HEK293T (cell line): ENCODE measurements at regions not wholly inside any gene's neighbourhood (a gene's known extent, or its start where the extent isn't known, plus 50 kb on each side); places are given as distances from the start of the nearest gene placed in this dataset.

Experiments
- CTCF ChIA-PET: fragments of 350-600 bp; formaldehyde crosslinking; extraction: SDS; loops from one replicate; lab custom pipeline; 2021; ENCODE audit warnings: antibody characterized with exemption, inconsistent platforms; lab: Yijun Ruan, JAX
- POLR2A ChIA-PET: fragments of 350-600 bp; formaldehyde crosslinking; extraction: SDS; loops from one replicate; lab custom pipeline; 2020; ENCODE audit warnings: antibody characterized with exemption, inconsistent platforms; lab: Yijun Ruan, JAX
- DNase-seq: peaks from one replicate; pipeline ENCODE4 v3.0.0; 2012; ENCODE audit warnings: mixed read lengths; ENCODE audit errors: extremely low spot score
- ARNT ChIP-seq: fragments of 450-650 bp; IDR thresholded peaks from 2 replicates; pipeline ENCODE4 v1.6.1; 2017; ENCODE audit warnings: mild to moderate bottlenecking
- BHLHE40 ChIP-seq: fragments of 450-650 bp; IDR thresholded peaks from 2 replicates; pipeline ENCODE4 v1.6.1; 2016; ENCODE audit warnings: mild to moderate bottlenecking, moderate library complexity, borderline replicate concordance
- CTBP1 ChIP-seq: fragments of 450-650 bp; IDR thresholded peaks from 2 replicates; pipeline ENCODE4 v1.6.1; 2016; ENCODE audit warnings: borderline replicate concordance
- ELF4 ChIP-seq: fragments of 450-650 bp; IDR thresholded peaks from 2 replicates; pipeline ENCODE4 v1.6.1; 2017; ENCODE audit warnings: antibody characterized with exemption
- FOXA1 ChIP-seq: fragments of 450-650 bp; IDR thresholded peaks from 2 replicates; pipeline ENCODE4 v1.6.1; 2016; ENCODE audit warnings: mild to moderate bottlenecking
- FOXK2 ChIP-seq: fragments of 450-650 bp; IDR thresholded peaks from 2 replicates; pipeline ENCODE4 v1.6.1; 2016; ENCODE audit warnings: mild to moderate bottlenecking
- FOXM1 ChIP-seq: fragments of 450-650 bp; IDR thresholded peaks from 2 replicates; pipeline ENCODE4 v1.6.1; 2017; ENCODE audit warnings: mild to moderate bottlenecking, borderline replicate concordance
- HDGF ChIP-seq: fragments of 450-650 bp; IDR thresholded peaks from 2 replicates; pipeline ENCODE4 v1.6.1; 2017; ENCODE audit warnings: antibody characterized with exemption, borderline replicate concordance
- L3MBTL2 ChIP-seq: fragments of 450-650 bp; conservative IDR thresholded peaks from 2 replicates; pipeline ENCODE4 v1.6.1; 2016; ENCODE audit warnings: mild to moderate bottlenecking
- LEF1 ChIP-seq: fragments of 450-650 bp; IDR thresholded peaks from 2 replicates; pipeline ENCODE4 v1.6.1; 2017; ENCODE audit warnings: mild to moderate bottlenecking, borderline replicate concordance
- NFRKB ChIP-seq: fragments of 450-650 bp; IDR thresholded peaks from 2 replicates; pipeline ENCODE4 v1.6.1; 2016; ENCODE audit warnings: mild to moderate bottlenecking, moderate library complexity
- SP1 ChIP-seq: fragments of 450-650 bp; IDR thresholded peaks from 2 replicates; pipeline ENCODE4 v1.6.1; 2017
- SUZ12 ChIP-seq: fragments of 450-650 bp; IDR thresholded peaks from 2 replicates; pipeline ENCODE4 v1.6.1; 2016; ENCODE audit warnings: mild to moderate bottlenecking
- TARDBP ChIP-seq: fragments of 450-650 bp; IDR thresholded peaks from 2 replicates; pipeline ENCODE4 v1.6.1; 2016
- ZNF384 ChIP-seq: fragments of 450-650 bp; IDR thresholded peaks from 2 replicates; pipeline ENCODE4 v1.6.1; 2016
- TF ChIP-seq, protein P1 (sequence below): fragments of 450-650 bp; IDR thresholded peaks from 2 replicates; pipeline ENCODE4 v1.6.1; 2016

DNA sequence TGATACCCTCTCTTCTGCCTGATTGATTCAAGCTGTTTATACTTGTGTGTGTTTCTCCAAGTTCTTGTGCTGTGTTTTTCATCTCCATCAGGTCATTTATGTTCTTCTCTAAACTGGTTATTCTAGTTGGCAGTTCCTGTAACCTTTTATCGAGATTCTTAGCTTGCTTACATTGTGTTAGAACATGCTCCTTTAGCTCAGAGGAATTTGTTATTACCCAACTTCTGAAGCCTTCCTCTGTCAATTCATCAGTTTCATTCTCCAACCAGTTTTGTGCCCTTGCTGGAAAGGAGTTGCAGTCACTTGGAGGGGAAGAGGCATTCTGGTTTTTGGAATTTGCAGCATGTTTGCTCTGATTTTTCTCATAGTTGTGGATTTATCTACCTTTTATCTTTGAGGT lies 126.2 kb upstream of the FTMT start:
- ChIA-PET POLR2A (no interaction called here), CTCF (no interaction called here)
- TF ChIP-seq HDGF (no peak), BHLHE40 (no peak), FOXM1 (no peak), ELF4 (no peak)
- DNase-seq: no peak

- ChIA-PET CTCF (no interaction called here), POLR2A (no interaction called here)
- no peak for DNase-seq
- TF ChIP-seq ARNT (no peak), L3MBTL2 (no peak), LEF1 (no peak), SUZ12 (no peak), NFRKB (no peak), SP1 (no peak), CTBP1 (no peak), ZNF384 (no peak), FOXM1 (no peak), TARDBP (no peak), FOXA1 (no peak)
- TF ChIP-seq, protein P1, sequence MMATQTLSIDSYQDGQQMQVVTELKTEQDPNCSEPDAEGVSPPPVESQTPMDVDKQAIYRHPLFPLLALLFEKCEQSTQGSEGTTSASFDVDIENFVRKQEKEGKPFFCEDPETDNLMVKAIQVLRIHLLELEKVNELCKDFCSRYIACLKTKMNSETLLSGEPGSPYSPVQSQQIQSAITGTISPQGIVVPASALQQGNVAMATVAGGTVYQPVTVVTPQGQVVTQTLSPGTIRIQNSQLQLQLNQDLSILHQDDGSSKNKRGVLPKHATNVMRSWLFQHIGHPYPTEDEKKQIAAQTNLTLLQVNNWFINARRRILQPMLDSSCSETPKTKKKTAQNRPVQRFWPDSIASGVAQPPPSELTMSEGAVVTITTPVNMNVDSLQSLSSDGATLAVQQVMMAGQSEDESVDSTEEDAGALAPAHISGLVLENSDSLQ: no peak
Observed at GRCh38 chr5:121726991-121727390, 124.7 kb upstream of the FTMT start.

DNA sequence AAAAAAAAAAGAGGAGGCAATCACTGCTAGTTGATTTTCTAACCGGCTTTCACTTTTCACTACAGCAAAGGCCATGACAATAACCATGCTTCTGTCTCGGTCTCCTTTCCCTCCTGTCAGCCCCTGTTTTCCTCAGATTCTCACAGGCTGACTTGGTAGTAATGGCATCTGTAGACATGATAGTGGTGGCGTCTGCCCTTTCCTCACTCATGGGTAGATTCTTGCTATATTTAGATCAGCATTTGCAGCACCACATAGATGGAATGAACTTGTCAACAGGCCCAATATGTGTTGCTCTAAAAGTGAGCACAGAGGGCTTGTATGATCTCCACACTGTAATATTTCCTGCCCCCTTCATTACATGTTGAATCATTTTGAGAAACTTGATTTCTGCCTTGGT lies 120.3 kb upstream of the FTMT start:
- TF ChIP-seq LEF1 (no peak), SUZ12 (no peak), FOXA1 (no peak), FOXM1 (no peak), L3MBTL2 (no peak), FOXK2 (no peak), TARDBP (no peak), HDGF (no peak), NFRKB (no peak), SP1 (no peak), ELF4 (no peak), ZNF384 (no peak), CTBP1 (no peak), BHLHE40 (no peak)
- ChIA-PET CTCF (no interaction called here), POLR2A (no interaction called here)
- DNase-seq: no peak

DNA sequence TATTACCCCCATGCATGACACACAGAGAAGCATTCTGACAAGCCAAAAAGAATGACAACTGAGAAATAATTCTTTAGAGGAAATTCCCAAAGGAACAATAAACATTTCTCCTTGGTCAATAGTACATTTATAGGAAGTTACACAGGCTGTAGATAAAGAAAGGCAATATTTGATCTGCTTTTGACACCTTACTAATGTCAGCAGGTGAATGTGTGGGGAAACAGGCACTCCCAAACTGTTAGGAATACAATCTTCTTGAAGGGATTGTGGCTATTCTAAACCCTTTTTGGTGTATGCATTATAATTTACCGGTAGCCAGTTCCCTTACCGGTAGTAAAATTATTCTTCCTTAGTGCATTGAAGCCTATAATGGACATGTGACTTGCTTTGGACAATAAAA lies 116.1 kb upstream of the FTMT start:
- POLR2A ChIA-PET: no interaction called here
- TF ChIP-seq SUZ12 (no peak), NFRKB (no peak), SP1 (no peak), FOXA1 (no peak), L3MBTL2 (no peak), ZNF384 (no peak), ARNT (no peak), ELF4 (no peak), FOXM1 (no peak), LEF1 (no peak), CTBP1 (no peak), FOXK2 (no peak), HDGF (no peak), TARDBP (no peak), BHLHE40 (no peak)
- TF ChIP-seq, protein P1: no peak
- DNase-seq: no peak
- CTCF ChIA-PET: no interaction called here

DNA sequence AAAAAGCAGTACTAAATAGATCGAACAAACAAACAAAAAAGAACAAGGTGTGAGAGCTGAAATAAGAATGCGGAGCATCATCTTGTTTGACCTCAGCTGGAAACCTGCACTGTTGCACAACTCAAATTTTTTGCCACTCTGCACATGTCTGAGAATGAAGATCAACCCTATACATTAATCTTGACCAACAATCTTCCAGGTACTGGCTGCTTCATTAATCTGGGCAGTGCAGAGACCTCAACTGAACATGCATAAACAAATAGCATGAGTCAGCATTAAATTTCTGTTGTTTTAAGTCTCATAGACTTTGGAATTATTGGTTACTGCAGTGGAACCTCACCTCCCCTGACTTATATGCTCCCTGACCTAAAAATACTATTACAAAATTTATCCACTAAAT lies 114.6 kb upstream of the FTMT start:
- DNase-seq: no peak
- no peak for TF ChIP-seq FOXK2
- no peak for TF ChIP-seq TARDBP
- TF ChIP-seq SUZ12: no peak
- TF ChIP-seq SP1: no peak
- no peak for TF ChIP-seq LEF1
- TF ChIP-seq NFRKB: no peak
- no peak for TF ChIP-seq FOXM1
- no peak for TF ChIP-seq FOXA1
- TF ChIP-seq ELF4: no peak
- TF ChIP-seq, protein P1: no peak
- TF ChIP-seq ARNT: no peak
- TF ChIP-seq HDGF: no peak
- no peak for TF ChIP-seq ZNF384
- TF ChIP-seq CTBP1: no peak
- no peak for TF ChIP-seq BHLHE40
- TF ChIP-seq L3MBTL2: no peak
- CTCF ChIA-PET: no interaction called here
- POLR2A ChIA-PET: no interaction called here

DNA sequence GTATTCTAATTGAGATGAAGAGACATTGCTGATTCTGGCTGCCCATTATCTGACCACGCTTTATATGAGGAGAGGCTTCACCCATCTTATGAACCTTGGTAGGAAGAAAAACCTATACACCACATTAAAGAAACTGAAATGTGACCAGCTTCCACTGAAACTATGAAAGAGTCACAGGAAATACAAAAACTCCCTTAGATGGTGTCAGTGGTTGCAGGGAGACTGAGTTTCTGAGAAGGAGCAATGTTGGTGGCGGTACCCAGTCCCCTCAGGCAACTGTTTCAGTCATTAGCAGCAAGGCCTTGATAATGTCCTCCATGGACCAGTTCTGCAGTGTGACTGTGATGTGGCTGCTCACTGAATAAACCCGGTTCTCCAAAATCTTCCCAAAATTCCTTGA lies 110.5 kb upstream of the FTMT start:
- DNase-seq: no peak
- TF ChIP-seq ELF4: no peak
- no peak for TF ChIP-seq ZNF384
- TF ChIP-seq, protein P1: no peak
- no peak for TF ChIP-seq FOXM1
- no peak for TF ChIP-seq L3MBTL2
- no peak for TF ChIP-seq BHLHE40
- TF ChIP-seq ARNT: no peak
- TF ChIP-seq TARDBP: no peak
- no peak for TF ChIP-seq NFRKB
- TF ChIP-seq SUZ12: no peak
- no peak for TF ChIP-seq HDGF
- TF ChIP-seq SP1: no peak
- TF ChIP-seq FOXK2: no peak
- TF ChIP-seq FOXA1: no peak
- POLR2A ChIA-PET: no interaction called here
- CTCF ChIA-PET: no interaction called here
